ENCODE measurements at regions not wholly inside any gene's neighbourhood (a gene's known extent, or its start where the extent isn't known, plus 50 kb on each side); places are given as distances from the start of the nearest gene placed in this dataset.

DNA sequence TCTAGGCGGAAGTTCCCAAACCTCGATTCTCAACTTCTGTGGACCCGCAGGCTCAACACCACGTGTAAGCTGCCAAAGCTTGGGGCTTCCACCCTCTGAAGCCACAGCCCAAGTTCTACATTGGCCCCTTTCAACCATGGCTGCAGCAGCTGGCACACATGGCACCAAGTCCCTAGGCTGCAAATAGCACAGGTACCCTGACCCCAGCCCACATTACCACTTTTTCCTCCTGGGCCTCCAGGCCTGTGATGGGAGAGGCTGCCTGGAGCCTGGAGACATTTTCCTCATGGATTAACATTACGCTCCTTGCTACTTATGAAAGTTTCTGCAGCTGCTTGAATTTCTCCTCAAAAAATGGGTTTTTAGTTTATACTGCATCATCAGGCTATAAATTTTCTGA, 479.5 kb downstream of the PCDH7 start:
- TF ChIP-seq YY1 (IDR thresholded peaks at IDR 0.05; ENCODE audit: extremely low read depth, insufficient replicate concordance, low read depth, low read length) (no peak), CTCF (IDR thresholded peaks at IDR 0.05 in 2 of 3, conservative IDR thresholded peaks at IDR 0.05 in 1 of 3; ENCODE audit: borderline replicate concordance in 1 of 3, insufficient read depth in 1 of 3, low read depth in 2 of 3, low read length in 2 of 3) (no peak), CEBPB (IDR thresholded peaks at IDR 0.05; ENCODE audit: low read depth) (no peak), ZFX (IDR thresholded peaks at IDR 0.05) (no peak), SIN3A (IDR thresholded peaks at IDR 0.05; ENCODE audit: low read depth) (no peak), POLR2AphosphoS5 (IDR thresholded peaks at IDR 0.05; ENCODE audit: low read depth, low read length) (no peak), POLR2A (IDR thresholded peaks at IDR 0.05; ENCODE audit: borderline replicate concordance, extremely low read depth, insufficient read depth, insufficient read length) (no peak), EZH2 (IDR thresholded peaks at IDR 0.05) (no peak), EZH2phosphoT487 (IDR thresholded peaks at IDR 0.05; ENCODE audit: borderline replicate concordance) (no peak), MAX (IDR thresholded peaks at IDR 0.05) (no peak), TCF7L2 (IDR thresholded peaks at IDR 0.05; ENCODE audit: borderline replicate concordance, extremely low read depth, insufficient read depth, insufficient read length) (no peak), JUND (IDR thresholded peaks at IDR 0.05) (no peak)
- TF ChIP-seq, protein P1, sequence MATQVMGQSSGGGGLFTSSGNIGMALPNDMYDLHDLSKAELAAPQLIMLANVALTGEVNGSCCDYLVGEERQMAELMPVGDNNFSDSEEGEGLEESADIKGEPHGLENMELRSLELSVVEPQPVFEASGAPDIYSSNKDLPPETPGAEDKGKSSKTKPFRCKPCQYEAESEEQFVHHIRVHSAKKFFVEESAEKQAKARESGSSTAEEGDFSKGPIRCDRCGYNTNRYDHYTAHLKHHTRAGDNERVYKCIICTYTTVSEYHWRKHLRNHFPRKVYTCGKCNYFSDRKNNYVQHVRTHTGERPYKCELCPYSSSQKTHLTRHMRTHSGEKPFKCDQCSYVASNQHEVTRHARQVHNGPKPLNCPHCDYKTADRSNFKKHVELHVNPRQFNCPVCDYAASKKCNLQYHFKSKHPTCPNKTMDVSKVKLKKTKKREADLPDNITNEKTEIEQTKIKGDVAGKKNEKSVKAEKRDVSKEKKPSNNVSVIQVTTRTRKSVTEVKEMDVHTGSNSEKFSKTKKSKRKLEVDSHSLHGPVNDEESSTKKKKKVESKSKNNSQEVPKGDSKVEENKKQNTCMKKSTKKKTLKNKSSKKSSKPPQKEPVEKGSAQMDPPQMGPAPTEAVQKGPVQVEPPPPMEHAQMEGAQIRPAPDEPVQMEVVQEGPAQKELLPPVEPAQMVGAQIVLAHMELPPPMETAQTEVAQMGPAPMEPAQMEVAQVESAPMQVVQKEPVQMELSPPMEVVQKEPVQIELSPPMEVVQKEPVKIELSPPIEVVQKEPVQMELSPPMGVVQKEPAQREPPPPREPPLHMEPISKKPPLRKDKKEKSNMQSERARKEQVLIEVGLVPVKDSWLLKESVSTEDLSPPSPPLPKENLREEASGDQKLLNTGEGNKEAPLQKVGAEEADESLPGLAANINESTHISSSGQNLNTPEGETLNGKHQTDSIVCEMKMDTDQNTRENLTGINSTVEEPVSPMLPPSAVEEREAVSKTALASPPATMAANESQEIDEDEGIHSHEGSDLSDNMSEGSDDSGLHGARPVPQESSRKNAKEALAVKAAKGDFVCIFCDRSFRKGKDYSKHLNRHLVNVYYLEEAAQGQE (IDR thresholded peaks at IDR 0.05; ENCODE audit: low read depth) = no peak
- TF ChIP-seq, protein P2, sequence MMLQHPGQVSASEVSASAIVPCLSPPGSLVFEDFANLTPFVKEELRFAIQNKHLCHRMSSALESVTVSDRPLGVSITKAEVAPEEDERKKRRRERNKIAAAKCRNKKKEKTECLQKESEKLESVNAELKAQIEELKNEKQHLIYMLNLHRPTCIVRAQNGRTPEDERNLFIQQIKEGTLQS (IDR thresholded peaks at IDR 0.05) = no peak

All from HCT116 (cell line).